SU-DHL-6 (cell line): ENCODE measurements at regions not wholly inside any gene's neighbourhood (a gene's known extent, or its start where the extent isn't known, plus 50 kb on each side); places are given as distances from the start of the nearest gene placed in this dataset.

Experiments used
- H2AFZ ChIP-seq: fragments of 200-600 bp; sonication (generic); 2 replicates; pipeline ENCODE4 v1.6.1; 2014; ENCODE audit warnings: low read depth, mild to moderate bottlenecking, moderate library complexity, mixed read lengths, antibody characterized with exemption, low read length; ENCODE audit not compliant: severe bottlenecking
- H3F3A ChIP-seq: fragments of 200-600 bp; shearing (Covaris generic); 2 replicates; pipeline ENCODE4 v1.6.0; 2016; ENCODE audit warnings: antibody characterized with exemption, mild to moderate bottlenecking; ENCODE audit not compliant: insufficient read depth
- H3K27ac ChIP-seq: fragments of 200-600 bp; sonication (generic); 2 replicates; pipeline ENCODE4 v1.5.1; 2016; ENCODE audit warnings: low read depth, mild to moderate bottlenecking, low read length, moderate library complexity, mixed read lengths
- H3K27me3 ChIP-seq: fragments of 200-600 bp; sonication (generic), shearing (Covaris generic); 2 replicates; pipeline ENCODE4 v1.6.0; 2014; ENCODE audit warnings: mild to moderate bottlenecking, low read length
- H3K36me3 ChIP-seq: fragments of 200-600 bp; sonication (generic); 2 replicates; pipeline ENCODE4 v1.6.1; 2014; ENCODE audit warnings: mild to moderate bottlenecking, low read length, mixed read lengths
- H3K4me2 ChIP-seq: fragments of 300-600, 200-600 bp; shearing (Covaris generic), sonication (generic); 2 replicates; pipeline ENCODE4 v1.6.0; 2014; ENCODE audit warnings: low read length, low read depth, mild to moderate bottlenecking; ENCODE audit not compliant: poor library complexity, severe bottlenecking
- H3K4me3 ChIP-seq: fragments of 200-600 bp; sonication (generic); 2 replicates; pipeline ENCODE4 v1.5.1; 2014; ENCODE audit warnings: antibody characterized with exemption, low read length, mild to moderate bottlenecking, mixed read lengths; ENCODE audit not compliant: insufficient read depth, poor library complexity, severe bottlenecking
- H3K79me2 ChIP-seq: fragments of 200-600 bp; sonication (generic); 2 replicates; pipeline ENCODE4 v1.6.1; 2014; ENCODE audit warnings: mild to moderate bottlenecking, low read length, moderate library complexity; ENCODE audit not compliant: insufficient read depth
- H3K9ac ChIP-seq: fragments of 200-600 bp; sonication (generic); 2 replicates; pipeline ENCODE4 v1.7.0; 2014; ENCODE audit warnings: mild to moderate bottlenecking, low read length
- H3K9me2 ChIP-seq: fragments of 200-600 bp; sonication (generic); replicated peaks from 2 replicates; pipeline ENCODE4 v1.6.1; 2014; ENCODE audit warnings: low read length; ENCODE audit not compliant: insufficient read depth
- H3K9me3 ChIP-seq: fragments of 200-600 bp; sonication (generic); 2 replicates; pipeline ENCODE4 v1.6.1; 2014; ENCODE audit warnings: low read length, mixed read lengths; ENCODE audit not compliant: insufficient read depth
- H4K20me1 ChIP-seq: fragments of 200-600 bp; sonication (generic); 2 replicates; pipeline ENCODE4 v1.6.1; 2014; ENCODE audit warnings: low read depth, mild to moderate bottlenecking, antibody characterized with exemption, low read length, moderate library complexity, mixed read lengths
- EZH2phosphoT487 ChIP-seq: fragments of 200-600 bp; sonication (generic), shearing (Covaris generic); conservative IDR thresholded peaks from 2 replicates; pipeline ENCODE4 v1.6.1; 2018; ENCODE audit warnings: mild to moderate bottlenecking, antibody characterized with exemption, low read length, moderate library complexity, mixed read lengths
- TF ChIP-seq, protein P1 (sequence below): fragments of 200-600 bp; sonication (generic); IDR thresholded peaks from one replicate; pipeline ENCODE4 v1.5.1; 2017; ENCODE audit warnings: antibody characterized with exemption, mild to moderate bottlenecking, low read length, moderate library complexity; ENCODE audit not compliant: insufficient read depth, poor library complexity, severe bottlenecking

DNA sequence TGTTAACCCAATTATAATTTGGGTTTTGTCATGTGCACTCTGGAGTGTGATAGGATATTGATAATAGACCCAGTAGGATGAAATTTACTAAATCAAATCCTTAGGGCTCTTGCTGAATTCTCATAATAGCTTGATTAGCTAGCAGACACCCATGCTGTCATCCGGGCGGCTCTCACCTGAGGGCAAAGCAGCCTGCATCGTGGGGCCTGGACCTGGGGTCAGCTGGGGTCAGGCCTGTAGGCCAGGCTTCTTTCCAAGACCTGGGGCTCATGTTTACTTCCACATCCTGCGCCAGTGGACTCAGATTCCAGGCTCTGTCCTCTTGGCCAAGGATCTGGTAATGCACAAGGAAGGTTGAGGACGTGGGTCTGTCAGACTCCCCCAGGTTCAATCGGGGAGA is 486.3 kb downstream of the NPHP4 start:
- no peaks in the 10 kb centered on the region for H3K36me3 ChIP-seq
- H3F3A ChIP-seq = no peaks in the 10 kb centered on the region
- H4K20me1 ChIP-seq = no peaks in the 10 kb centered on the region
- H3K9me3 ChIP-seq = no peaks in the 10 kb centered on the region
- no peak overlapping the region for H3K9ac ChIP-seq
- no peak overlapping the region for H3K27ac ChIP-seq
- no peak overlapping the region for H3K4me2 ChIP-seq
- no peaks in the 10 kb centered on the region for H3K9me2 ChIP-seq
- H3K4me3 ChIP-seq = no peak overlapping the region
- no peak overlapping the region for H2AFZ ChIP-seq
- H3K27me3 ChIP-seq = no peaks in the 10 kb centered on the region
- no peaks in the 10 kb centered on the region for H3K79me2 ChIP-seq
- no peak for TF ChIP-seq EZH2phosphoT487
- TF ChIP-seq, protein P1, sequence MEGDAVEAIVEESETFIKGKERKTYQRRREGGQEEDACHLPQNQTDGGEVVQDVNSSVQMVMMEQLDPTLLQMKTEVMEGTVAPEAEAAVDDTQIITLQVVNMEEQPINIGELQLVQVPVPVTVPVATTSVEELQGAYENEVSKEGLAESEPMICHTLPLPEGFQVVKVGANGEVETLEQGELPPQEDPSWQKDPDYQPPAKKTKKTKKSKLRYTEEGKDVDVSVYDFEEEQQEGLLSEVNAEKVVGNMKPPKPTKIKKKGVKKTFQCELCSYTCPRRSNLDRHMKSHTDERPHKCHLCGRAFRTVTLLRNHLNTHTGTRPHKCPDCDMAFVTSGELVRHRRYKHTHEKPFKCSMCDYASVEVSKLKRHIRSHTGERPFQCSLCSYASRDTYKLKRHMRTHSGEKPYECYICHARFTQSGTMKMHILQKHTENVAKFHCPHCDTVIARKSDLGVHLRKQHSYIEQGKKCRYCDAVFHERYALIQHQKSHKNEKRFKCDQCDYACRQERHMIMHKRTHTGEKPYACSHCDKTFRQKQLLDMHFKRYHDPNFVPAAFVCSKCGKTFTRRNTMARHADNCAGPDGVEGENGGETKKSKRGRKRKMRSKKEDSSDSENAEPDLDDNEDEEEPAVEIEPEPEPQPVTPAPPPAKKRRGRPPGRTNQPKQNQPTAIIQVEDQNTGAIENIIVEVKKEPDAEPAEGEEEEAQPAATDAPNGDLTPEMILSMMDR = no peak

DNA sequence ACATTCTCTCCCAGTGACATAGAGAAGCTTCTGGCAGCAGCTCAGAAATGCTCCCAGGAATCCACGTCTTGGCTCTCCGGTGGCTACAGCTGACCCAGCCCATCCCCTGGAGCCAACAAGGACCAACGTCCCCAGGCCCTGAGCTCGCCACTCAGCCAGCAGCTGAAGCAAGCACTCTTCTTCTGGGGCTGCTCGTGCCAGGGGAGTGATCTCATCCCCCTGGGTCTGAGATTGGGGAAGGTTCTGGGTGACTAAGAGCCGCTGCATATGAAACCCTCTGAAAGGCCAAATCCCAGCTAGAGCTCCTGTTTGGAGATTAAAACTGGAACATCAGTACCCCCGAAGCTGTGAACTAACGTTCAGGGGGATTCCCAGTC is 487.9 kb downstream of the NPHP4 start:
- no peak overlapping the region for H3K4me2 ChIP-seq
- no peak overlapping the region for H3K27ac ChIP-seq
- H3K36me3 ChIP-seq = no peaks in the 10 kb centered on the region
- no peaks in the 10 kb centered on the region for H3K79me2 ChIP-seq
- H3K9me3 ChIP-seq = no peaks in the 10 kb centered on the region
- no peak for TF ChIP-seq EZH2phosphoT487
- TF ChIP-seq, protein P1 = no peak
- H2AFZ ChIP-seq = no peak overlapping the region
- no peaks in the 10 kb centered on the region for H4K20me1 ChIP-seq
- H3K27me3 ChIP-seq = no peaks in the 10 kb centered on the region
- H3F3A ChIP-seq = no peaks in the 10 kb centered on the region
- H3K4me3 ChIP-seq = no peak overlapping the region
- H3K9me2 ChIP-seq = no peaks in the 10 kb centered on the region
- no peak overlapping the region for H3K9ac ChIP-seq

DNA sequence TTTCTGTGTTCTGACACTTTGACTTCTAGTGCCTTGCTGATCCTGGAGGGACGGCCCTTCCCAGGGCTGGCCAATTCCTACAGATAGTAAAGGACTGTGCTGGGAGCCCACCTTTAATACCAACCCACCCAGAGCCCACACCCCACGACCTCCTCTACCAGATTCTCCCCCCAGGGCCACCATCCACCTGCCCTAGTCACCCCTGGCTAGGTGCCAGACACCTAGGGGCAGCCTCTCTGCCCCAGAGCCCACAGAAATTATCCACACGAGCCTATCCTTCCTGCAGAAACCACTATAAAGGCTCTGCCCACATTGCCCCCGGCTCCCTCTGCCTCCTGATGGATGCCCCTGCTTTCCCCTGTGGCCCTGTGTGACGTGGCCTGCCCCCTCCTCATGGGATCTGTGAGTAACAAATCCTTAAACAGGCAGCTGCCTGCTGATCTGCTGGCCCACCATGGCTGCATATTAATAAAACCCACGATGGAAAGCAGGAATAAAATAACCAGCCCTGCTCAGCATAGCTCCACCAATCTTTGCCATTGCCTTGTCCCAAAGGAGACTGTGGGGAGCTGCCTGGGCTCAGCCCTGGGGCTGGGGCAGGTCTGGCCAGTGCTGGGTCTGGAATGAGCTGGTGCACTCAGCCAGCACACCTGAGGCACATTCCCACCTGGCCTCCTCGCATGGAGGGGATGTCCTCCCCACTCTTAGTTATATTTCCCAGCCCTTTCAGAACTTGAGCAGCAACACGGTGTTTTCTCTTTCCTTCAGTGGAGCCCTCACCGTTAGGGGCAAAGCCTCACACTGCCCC is 488.5 kb downstream of the NPHP4 start:
- no peaks in the 10 kb centered on the region for H4K20me1 ChIP-seq
- no peak overlapping the region for H3K4me3 ChIP-seq

More for the DNA sequence above, 488.5 kb downstream of the NPHP4 start:
- Histone ChIP-seq H3K27me3 (no peaks in the 10 kb centered on the region), H3F3A (no peaks in the 10 kb centered on the region), H3K9ac (no peak overlapping the region), H3K4me2 (no peak overlapping the region), H3K27ac (no peak overlapping the region), H3K79me2 (no peaks in the 10 kb centered on the region), H3K36me3 (no peaks in the 10 kb centered on the region), H3K9me2 (no peaks in the 10 kb centered on the region), H3K9me3 (no peaks in the 10 kb centered on the region), H2AFZ (no peak overlapping the region)
- TF ChIP-seq EZH2phosphoT487 = no peak
- TF ChIP-seq, protein P1 = no peak
